ENCODE measurements at regions not wholly inside any gene's neighbourhood (a gene's known extent, or its start where the extent isn't known, plus 50 kb on each side); places are given as distances from the start of the nearest gene placed in this dataset.

- no peak for DNase-seq
Measured at GRCh38 chr12:127642208-127642607, 624.8 kb upstream of the TMEM132C start.

DNA sequence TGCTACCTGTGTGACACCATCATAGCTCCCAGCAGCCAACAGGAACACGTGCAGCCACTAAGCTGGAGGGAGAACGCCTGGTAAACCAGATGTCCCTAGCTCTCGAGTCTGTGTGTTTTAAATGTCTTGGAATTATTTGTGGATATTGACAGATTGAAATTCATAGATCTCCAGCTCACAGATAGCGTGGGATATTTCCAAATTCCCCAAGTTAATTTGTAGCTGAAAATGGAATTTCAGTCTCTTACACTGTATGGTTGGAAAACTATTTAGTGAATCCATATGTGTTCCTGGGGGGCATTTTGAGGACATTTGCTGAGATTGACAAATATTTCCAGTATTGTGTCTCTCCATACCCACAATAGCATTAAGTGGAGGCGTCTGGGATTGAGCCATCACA is 618.6 kb upstream of the TMEM132C start:
- DNase-seq, result no peak

DNA sequence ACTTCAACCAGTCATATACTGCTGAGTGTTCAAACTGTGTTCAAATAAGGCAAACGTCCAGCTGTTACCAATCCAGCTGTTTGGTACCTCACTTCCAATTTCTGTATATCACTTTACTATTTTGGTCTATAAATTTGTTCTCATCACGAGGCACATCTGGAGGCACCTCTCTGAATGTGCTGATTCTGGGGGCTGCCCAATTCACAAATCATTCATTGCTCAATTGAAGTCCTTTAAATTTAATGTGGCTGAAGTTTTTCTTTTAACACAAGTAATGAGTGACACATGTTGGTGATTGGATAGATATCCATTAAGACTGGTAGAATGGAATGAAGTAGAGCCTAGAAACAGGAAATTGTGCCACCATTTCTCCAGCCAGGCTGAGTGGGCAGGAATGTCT is 617.0 kb upstream of the TMEM132C start:
- no peak for DNase-seq

GRCh38 chr12:127650626-127651025 is 616.3 kb upstream of the TMEM132C start:
- DNase-seq, result no peak

DNA sequence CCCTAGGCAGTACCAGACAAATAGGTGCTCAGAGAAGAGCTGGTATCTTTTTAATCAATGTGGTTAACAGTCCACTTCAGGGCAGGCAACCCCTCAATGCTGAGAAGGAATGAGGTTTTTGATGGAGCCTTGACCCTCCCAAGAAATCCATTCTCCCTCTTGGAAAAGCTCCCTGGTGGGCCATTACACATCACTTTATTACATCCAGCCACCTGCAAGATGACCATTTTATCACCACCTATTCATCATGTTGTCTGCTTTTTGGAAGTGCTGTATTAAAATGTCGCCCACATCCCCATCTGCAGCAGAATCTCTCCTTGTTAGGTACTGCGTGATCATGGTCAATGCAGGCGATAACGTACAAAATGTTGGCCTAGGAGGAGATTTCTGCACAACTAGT is 614.7 kb upstream of the TMEM132C start:
- DNase-seq, result no peak

DNA sequence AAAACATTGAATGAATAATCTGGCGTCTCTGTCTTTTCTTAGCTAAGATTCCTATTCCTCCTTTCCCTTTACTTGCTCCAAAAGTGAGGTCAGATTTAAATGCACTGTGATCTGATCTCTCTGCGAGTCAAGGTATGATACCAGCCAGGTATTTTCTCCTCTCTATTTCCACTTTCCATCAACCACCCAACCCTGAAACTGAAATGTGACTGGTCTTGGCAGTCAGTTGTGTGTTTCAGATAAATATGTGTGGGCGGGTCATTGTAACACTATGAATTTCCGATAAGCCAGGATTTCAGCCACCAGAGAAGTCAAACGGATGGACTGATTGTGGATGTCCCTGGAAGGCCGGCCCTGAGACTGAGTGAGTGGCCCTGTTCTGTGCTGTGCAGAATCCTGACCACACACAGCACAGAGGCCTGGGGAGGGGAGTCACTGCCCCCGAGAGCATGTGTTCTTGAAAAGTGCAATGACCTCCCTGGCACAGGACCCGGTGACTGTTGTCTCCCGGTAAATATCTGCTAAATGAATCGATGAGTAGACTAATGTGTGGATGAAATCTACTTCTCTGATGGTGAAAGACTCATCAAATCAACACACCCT is 612.5 kb upstream of the TMEM132C start:
- DNase-seq, result no peak

GRCh38 chr12:127655691-127656090 is 611.3 kb upstream of the TMEM132C start:
- DNase-seq, result no peak

DNA sequence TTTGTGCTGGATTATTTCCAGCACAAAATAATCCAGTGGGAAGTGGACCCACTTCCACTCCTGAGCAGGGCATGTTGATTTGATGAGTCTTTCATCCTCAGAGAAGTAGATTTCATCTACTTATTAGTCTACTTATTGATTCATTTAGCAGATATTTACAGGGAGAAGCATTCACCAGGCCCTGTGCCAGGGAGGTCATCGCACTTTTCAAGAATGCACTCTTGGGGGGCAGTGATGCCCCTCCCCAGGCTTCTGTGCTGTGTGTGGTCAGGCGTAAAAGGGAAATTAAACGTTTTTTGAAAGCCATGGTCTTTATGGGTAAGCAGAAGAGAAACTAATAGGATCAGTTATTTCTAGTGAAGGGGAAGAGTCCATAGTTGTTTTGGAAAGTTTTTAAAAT is 610.7 kb upstream of the TMEM132C start:
- DNase-seq, result no peak

GRCh38 chr12:127657036-127657435 is 609.9 kb upstream of the TMEM132C start:
- no peak for DNase-seq

DNA sequence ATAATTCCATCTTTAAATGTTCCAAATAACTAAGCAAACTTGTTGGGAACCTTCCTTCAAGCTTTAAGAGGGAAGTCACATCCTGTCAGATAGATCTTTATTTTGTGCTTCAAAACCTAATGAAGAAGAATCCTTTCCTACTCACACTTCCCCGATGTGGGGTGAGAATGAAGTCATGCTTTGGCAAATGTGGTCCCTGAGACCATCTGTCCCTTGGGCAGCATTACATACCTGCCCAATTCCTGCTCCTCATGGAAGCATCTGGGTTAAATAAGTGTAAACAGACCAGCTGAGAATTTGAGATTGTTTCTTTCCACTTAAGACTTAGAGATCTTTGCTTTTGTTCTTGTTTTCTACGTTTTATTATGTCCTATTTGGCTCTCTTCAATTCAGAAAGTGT is 606.0 kb upstream of the TMEM132C start:
- no peak for DNase-seq

GRCh38 chr12:127663716-127664115 is 603.3 kb upstream of the TMEM132C start:
- no peak for DNase-seq

DNA sequence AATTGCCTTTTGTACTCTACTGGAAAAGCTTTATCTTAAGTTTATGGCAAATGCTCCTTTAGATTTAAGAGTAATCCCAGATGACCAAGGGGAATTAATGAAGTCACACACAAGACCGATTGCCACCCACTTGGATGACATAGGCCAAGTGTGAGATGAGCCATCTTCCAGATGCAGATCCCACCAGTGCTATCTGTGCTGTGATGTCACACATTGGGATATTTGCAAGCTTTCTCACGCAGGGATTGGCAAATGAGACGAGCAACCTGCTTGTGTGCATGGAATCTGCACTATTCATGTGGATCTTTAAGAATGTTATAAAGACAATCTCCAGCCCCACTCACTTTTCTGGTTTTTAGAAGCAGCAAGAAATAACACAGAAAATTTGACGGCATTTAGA is 602.1 kb upstream of the TMEM132C start:
- DNase-seq, result no peak

- DNase-seq, result no peak
Measured at GRCh38 chr12:127667131-127667685, 599.8 kb upstream of the TMEM132C start.

GRCh38 chr12:127670294-127670693 is 596.7 kb upstream of the TMEM132C start:
- DNase-seq, result no peak

GRCh38 chr12:127670796-127671195 is 596.2 kb upstream of the TMEM132C start:
- DNase-seq, result no peak

- DNase-seq, result no peak
Measured at GRCh38 chr12:127675936-127676335, 591.0 kb upstream of the TMEM132C start.

GRCh38 chr12:127677537-127678131 is 589.3 kb upstream of the TMEM132C start:
- DNase-seq, result peak; percentile 42

GRCh38 chr12:127678945-127679344 is 588.0 kb upstream of the TMEM132C start:
- DNase-seq, result no peak

GRCh38 chr12:127680516-127680915 is 586.5 kb upstream of the TMEM132C start:
- DNase-seq, result no peak

DNA sequence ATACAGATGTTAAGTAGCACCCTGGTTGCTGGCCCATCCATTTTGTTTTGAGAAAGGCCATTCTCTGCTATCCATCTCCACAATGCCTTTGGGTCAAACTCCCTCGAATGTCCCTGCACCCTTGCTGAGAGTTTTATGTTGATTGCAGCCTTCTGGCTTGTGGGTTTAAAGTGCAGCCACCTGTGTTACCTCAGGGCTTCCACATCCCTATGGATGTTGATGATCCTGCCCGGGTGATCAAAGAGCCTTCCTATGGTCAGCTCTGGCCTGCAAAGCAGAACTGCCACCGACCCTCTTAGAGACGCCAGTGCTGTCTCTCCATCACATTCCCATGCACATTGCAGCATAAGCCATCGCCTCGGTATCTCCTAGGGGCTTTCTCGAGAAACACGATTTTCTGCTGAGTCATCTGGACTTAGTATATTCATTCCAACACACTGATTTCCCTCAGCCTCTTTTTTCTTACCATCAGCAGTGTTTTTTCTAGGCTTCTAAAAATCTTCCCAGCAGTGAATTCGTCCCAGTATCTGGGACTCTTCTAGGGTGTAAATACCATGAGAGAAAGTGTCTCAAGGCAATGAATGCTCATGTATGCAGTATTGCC is 585.7 kb upstream of the TMEM132C start:
- no peak for DNase-seq

DNA sequence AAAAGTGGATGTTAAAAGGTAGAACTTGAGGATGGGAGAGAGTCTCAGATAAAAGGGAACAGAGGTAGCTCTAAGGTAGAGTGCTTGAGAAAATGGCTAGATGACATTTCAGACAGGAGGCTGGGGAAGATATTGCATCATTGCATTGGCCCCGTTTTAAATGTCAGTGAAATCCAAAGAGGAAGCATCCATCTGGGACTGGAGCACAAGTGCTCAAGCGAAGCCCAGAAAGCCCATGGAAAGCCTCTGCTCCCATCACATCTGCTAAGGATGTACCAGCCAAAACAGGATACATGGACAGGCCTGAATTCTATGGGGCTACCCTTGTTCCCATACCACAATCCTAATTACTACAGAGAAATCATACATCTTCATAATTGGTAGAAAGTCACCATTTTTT is 581.5 kb upstream of the TMEM132C start:
- DNase-seq, result no peak

- DNase-seq, result no peak
Measured at GRCh38 chr12:127685931-127686330, 581.0 kb upstream of the TMEM132C start.

DNA sequence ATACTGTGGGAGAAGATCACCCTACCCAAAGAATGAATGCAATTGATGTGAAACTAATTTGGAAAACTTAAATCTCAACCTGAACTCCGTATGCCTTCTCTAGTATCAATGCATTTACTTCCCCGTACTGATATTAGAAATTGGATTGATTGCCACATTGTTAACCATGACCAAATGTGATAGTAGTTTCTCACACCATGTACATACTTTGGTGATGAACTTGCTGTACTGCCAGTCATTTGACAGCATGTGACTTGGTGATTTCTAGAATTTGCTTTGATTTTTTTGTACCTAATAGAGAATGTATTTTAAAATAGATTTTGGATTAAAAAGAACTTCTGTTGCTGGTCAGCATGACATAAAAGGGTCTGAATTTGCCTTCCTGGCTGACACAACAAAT is 579.8 kb upstream of the TMEM132C start:
- no peak for DNase-seq

GRCh38 chr12:127688906-127689428 is 578.0 kb upstream of the TMEM132C start:
- no peak for DNase-seq

Data from NCI-H1694 (cell line).